Esophagus squamous epithelium (tissue), 5 donors: ENCODE measurements at regions not wholly inside any gene's neighbourhood (a gene's known extent, or its start where the extent isn't known, plus 50 kb on each side); places are given as distances from the start of the nearest gene placed in this dataset.

Source experiments
- DNase-seq: peaks from one replicate; lab custom pipeline; 2025; lab: John Stamatoyannopoulos, UW
- H3K27ac ChIP-seq, 4 donors: fragments of 200-600 bp; sonication (generic); one replicate each; pipeline ENCODE4 v1.5.1; 2016 to 2019; ENCODE audit warnings: mild to moderate bottlenecking in 1 of 4
- H3K27me3 ChIP-seq, 4 donors: fragments of 200-600 bp; sonication (generic); 1 replicate in 3 of 4; 2 replicates in 1 of 4; pipeline versions ENCODE4 v1.5.1 to v1.6.0; 2017 to 2021; ENCODE audit warnings: antibody characterized with exemption in 1 of 4
- H3K36me3 ChIP-seq, 3 donors: fragments of 200-600 bp; sonication (generic); one replicate each; pipeline ENCODE4 v1.5.1; 2016 to 2019
- H3K4me1 ChIP-seq, 3 donors: fragments of 200-600 bp; sonication (generic); one replicate each; pipeline ENCODE4 v1.5.1; 2017 to 2019
- H3K4me3 ChIP-seq, 4 donors: fragments of 200-600 bp; sonication (generic); 1 replicate in 3 of 4; 2 replicates in 1 of 4; pipeline ENCODE4 v1.5.1; 2016 to 2019; ENCODE audit warnings: mild to moderate bottlenecking in 2 of 4, moderate library complexity in 1 of 4
- H3K9me3 ChIP-seq, 3 donors: fragments of 200-600 bp; sonication (generic); one replicate each; pipeline ENCODE4 v1.5.1; 2016 to 2019
- POLR2A ChIP-seq, 4 donors: fragments of 450-650 bp; IDR thresholded peaks; one replicate each; pipeline ENCODE4 v1.6.1; 2017; ENCODE audit warnings: antibody characterized with exemption in 4 of 4, mild to moderate bottlenecking in 4 of 4, moderate library complexity in 3 of 4
- WGBS, 2 donors: methylation state at CpG; one replicate each; pipeline ENCODE4 v1.1.5; 2018; 5-methylcytosine and 5-hydroxymethylcytosine counted together
- intact Hi-C: fragments of 100-400 bp; cut with DNase I; formaldehyde crosslinking; loops from one replicate; pipeline ENCODE4 v1.15.0; 2022
- TF ChIP-seq, protein P1 (sequence below), 6 experiments: fragments of 450-650 bp in 4 of 6; fragments of 200-600 bp in 2 of 6; sonication (generic) in 2 of 6; IDR thresholded peaks; one replicate each; pipeline ENCODE4 v1.5.1; 2016 to 2019; ENCODE audit warnings: antibody characterized with exemption in 6 of 6, mild to moderate bottlenecking in 4 of 6, moderate library complexity in 4 of 6
- donor health status: DM: yes; HTN: yes; CAD: no.

DNA sequence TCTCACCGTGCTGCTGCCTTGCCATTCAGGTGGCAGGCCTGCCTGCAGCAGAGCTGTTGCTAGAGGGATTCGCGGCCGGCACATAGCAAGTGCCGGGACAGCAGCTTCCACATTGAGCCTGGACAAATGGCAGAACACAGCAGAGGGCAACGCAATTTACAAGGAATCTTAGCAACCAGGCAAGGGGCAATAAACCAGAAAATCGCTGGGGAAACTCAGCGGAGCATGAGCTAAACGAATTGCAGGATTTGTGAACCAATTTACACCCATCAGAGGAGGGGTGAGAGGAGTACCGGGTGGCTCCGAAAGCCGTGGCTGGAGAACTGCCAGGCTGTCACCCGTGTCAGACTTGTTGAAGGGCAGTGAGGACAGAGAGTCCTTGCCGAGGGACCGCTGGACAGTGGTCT is 58.6 kb upstream of the LOXL4 start:
- intact Hi-C loops = no loop called here
- TF ChIP-seq, protein P1, sequence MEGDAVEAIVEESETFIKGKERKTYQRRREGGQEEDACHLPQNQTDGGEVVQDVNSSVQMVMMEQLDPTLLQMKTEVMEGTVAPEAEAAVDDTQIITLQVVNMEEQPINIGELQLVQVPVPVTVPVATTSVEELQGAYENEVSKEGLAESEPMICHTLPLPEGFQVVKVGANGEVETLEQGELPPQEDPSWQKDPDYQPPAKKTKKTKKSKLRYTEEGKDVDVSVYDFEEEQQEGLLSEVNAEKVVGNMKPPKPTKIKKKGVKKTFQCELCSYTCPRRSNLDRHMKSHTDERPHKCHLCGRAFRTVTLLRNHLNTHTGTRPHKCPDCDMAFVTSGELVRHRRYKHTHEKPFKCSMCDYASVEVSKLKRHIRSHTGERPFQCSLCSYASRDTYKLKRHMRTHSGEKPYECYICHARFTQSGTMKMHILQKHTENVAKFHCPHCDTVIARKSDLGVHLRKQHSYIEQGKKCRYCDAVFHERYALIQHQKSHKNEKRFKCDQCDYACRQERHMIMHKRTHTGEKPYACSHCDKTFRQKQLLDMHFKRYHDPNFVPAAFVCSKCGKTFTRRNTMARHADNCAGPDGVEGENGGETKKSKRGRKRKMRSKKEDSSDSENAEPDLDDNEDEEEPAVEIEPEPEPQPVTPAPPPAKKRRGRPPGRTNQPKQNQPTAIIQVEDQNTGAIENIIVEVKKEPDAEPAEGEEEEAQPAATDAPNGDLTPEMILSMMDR (IDR thresholded peaks at IDR 0.05) = no peak
- no peak for TF ChIP-seq POLR2A (IDR thresholded peaks at IDR 0.05)
- H3K27me3 ChIP-seq = peaks cover 0 to 62% (median 0%) of the 10 kb centered on the region in 4 donors
- H3K4me3 ChIP-seq = no peak overlapping the region
- H3K9me3 ChIP-seq = no peaks in the 10 kb centered on the region
- H3K27ac ChIP-seq = no peak overlapping the region
- H3K36me3 ChIP-seq = no peaks in the 10 kb centered on the region
- no peak for DNase-seq
- no peaks in the 10 kb centered on the region for H3K4me1 ChIP-seq
- 27 to 52% methylated on average over 10 to 11 of the region's 15 CpGs for WGBS, 2 donors

DNA sequence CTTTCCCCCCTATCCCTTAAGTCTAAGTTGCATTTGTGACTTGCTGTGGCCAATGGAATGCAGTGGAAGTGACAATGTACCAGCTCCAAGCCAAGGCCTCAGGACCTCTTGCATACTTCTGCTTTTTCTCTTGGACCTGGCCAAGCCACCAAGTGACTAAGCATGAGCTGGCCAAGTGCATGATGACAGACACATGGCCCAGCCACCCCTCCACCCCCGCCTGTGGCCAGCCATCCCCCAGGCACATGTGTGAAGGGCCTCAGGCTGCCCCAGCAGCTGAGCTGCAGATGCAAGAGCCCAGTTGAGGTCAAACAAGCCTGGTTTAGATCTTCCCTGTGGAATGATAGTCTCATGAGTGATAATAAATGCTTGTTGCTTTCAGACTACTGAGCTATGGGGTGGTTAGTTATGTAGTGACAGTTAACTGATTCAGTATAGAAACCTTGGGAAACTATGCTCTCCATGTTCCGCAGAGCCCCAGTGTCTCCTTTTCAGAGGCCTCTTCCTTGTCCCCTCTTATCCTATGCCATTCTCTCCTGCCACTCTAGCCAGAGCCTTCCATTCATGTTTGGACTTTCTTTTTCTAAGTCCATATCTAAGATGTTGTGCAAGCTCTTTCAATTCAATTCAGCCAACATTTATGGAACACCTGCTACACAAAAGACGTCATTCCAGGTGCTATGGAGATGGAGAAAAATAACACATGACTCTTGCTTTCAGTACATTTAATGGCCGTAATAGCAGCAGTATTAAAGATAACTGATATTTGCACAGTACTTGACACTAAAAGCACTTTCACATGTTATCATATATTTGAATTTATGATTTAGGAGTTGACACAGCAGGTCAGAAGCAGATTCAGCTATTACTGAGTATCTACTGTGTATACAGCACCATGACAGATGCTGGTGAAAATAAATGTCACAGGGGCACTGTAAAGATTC is 55.5 kb upstream of the LOXL4 start:
- WGBS, 2 donors = 60 to 63% methylated on average over 3 of the region's 4 CpGs

DNA sequence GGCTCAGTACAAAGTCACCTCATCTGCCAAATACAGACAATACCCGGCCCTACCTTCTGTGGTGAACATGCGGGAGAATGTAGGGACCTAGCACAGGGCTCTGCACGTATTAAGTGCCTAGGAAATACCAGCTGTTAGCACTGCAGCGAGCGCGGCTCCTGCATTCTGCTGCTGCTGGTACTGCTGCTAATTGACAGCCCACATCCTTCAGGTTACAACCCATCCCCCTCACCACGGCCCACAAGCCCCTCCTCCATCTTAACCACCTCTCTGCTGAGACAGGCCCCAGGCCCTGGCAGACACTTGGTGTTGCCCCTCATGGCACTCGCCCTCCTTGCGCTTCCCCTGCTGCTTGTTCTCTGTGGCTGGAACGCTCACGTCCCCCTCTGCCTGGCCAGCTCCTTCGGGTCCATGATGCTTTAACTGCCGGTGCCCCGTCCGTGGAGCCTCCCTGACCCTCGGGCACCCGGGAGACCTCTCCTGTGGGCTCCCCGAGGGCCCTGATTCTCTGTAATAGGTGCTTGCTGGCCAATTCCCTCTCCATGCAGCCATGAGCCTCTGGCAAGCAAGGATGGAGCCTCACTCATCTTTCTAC is 53.3 kb upstream of the LOXL4 start:
- WGBS, 2 donors = 79 to 82% methylated on average over 8 to 14 of the region's 18 CpGs
- H3K27ac ChIP-seq = no peak overlapping the region
- no peak for DNase-seq
- peaks cover 0 to 87% (median 0%) of the 10 kb centered on the region in 4 donors for H3K27me3 ChIP-seq
- intact Hi-C loops = no loop called here
- TF ChIP-seq POLR2A (IDR thresholded peaks at IDR 0.05) = no peak
- TF ChIP-seq, protein P1 (IDR thresholded peaks at IDR 0.05) = no peak
- no peak overlapping the region for H3K4me3 ChIP-seq
- no peaks in the 10 kb centered on the region for H3K36me3 ChIP-seq
- peaks cover 0 to 8% (median 0%) of the 10 kb centered on the region in 3 donors for H3K4me1 ChIP-seq
- no peaks in the 10 kb centered on the region for H3K9me3 ChIP-seq

More for the DNA sequence above, 55.5 kb upstream of the LOXL4 start:
- H3K9me3 ChIP-seq = no peaks in the 10 kb centered on the region
- intact Hi-C loops = no loop called here
- no peak for TF ChIP-seq POLR2A (IDR thresholded peaks at IDR 0.05)
- TF ChIP-seq, protein P1 (IDR thresholded peaks at IDR 0.05) = no peak
- H3K36me3 ChIP-seq = no peaks in the 10 kb centered on the region
- no peak overlapping the region for H3K4me3 ChIP-seq
- H3K4me1 ChIP-seq = no peaks in the 10 kb centered on the region
- peaks cover 0 to 89% (median 0%) of the 10 kb centered on the region in 4 donors for H3K27me3 ChIP-seq
- H3K27ac ChIP-seq = no peak overlapping the region
- DNase-seq = no peak

DNA sequence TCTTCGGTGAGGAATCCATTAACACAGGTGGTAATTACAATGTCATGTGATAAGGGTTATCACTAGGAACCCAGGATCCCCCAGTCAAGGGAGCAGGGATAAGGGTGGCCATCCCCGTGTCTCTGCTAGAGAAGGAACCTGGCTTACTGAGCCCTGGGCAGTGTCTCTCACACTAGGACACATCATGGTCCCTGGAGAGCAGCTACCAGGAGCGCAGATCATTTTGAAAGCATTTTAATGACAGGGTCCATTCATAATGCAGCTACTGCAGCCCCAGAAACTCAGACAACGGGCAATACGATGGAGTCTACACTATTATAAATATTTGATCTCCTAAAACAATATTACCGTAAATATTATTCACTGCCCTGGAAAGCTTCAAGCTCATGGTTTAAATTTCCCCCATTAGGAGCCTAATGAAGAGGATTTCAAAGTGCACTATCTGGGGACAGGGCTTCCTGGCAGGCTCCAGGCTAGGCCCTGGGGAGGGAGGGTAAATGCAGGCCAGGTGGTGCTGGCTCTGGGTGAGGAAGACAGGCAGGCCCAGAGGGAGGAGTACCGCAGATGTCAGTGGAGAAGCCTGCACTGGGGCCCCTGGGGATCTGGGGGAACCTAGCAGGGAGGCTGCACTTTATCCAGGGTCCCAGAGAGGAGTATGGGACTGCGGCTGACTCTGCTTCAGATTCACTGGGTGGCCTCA is 52.6 kb upstream of the LOXL4 start:
- 83 to 87% methylated on average over 6 to 7 of the region's 8 CpGs for WGBS, 2 donors
- Histone ChIP-seq H3K9me3 (no peaks in the 10 kb centered on the region), H3K36me3 (no peaks in the 10 kb centered on the region), H3K4me3 (no peak overlapping the region), H3K4me1 (peaks cover 0 to 12% (median 0%) of the 10 kb centered on the region in 3 donors), H3K27me3 (peaks cover 0 to 88% (median 0%) of the 10 kb centered on the region in 4 donors), H3K27ac (no peak overlapping the region)
- intact Hi-C loops = no loop called here
- TF ChIP-seq POLR2A (IDR thresholded peaks at IDR 0.05) = no peak
- TF ChIP-seq, protein P1 (IDR thresholded peaks at IDR 0.05) = no peak
- no peak for DNase-seq
